IgD-negative memory B cell (primary cell): ENCODE measurements at regions not wholly inside any gene's neighbourhood (a gene's known extent, or its start where the extent isn't known, plus 50 kb on each side); places are given as distances from the start of the nearest gene placed in this dataset.

ENCODE experiments used
- H3K27ac Mint-ChIP-seq, 3 donors: one replicate each; pipeline ENCODE4 v1.8.0; 2020 to 2022; ENCODE audit warnings: mild to moderate bottlenecking in 3 of 3, mixed read lengths in 3 of 3, moderate library complexity in 1 of 3
- H3K27me3 Mint-ChIP-seq: one replicate; pipeline ENCODE4 v1.8.0; 2021; ENCODE audit warnings: mixed read lengths
- H3K36me3 Mint-ChIP-seq: one replicate; pipeline ENCODE4 v1.8.0; 2020; ENCODE audit warnings: mild to moderate bottlenecking, mixed read lengths
- H3K4me1 Mint-ChIP-seq, 3 donors: one replicate each; pipeline ENCODE4 v1.8.0; 2020 to 2022; ENCODE audit warnings: mixed read lengths in 3 of 3, mild to moderate bottlenecking in 1 of 3
- H3K4me3 Mint-ChIP-seq, 4 donors: one replicate each; pipeline ENCODE4 v1.8.0; 2020 to 2022; ENCODE audit warnings: mild to moderate bottlenecking in 4 of 4, mixed read lengths in 4 of 4, moderate library complexity in 3 of 4
- H3K9me3 Mint-ChIP-seq, 3 donors: one replicate each; pipeline ENCODE4 v1.8.0; 2020 to 2021; ENCODE audit warnings: mixed read lengths in 3 of 3, mild to moderate bottlenecking in 1 of 3

DNA sequence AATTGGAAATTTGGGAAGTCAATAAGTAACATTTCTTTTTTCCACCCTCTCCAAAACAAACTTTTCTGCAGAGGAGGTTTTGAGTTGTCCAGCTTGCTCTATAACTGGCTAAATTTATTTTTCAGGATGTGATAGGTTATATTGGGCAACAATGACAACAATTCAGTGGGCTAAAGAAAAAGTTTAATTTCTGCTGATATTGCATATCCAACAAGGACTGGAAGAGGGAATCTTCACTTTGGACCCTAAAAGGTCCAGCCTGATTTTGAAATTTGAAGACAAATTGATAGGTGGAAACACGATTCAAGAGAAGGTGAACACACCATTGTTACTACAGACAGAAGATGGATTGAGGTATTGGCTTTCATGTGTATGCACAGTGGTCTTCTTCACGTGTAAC is 393.1 kb downstream of the BRINP1 start:
- no peak overlapping the region for H3K27ac Mint-ChIP-seq
- H3K36me3 Mint-ChIP-seq, result no peaks in the 10 kb centered on the region
- H3K4me1 Mint-ChIP-seq, result no peaks in the 10 kb centered on the region
- peaks cover 0 to 13% (median 4%) of the 10 kb centered on the region in 3 donors for H3K9me3 Mint-ChIP-seq
- no peaks in the 10 kb centered on the region for H3K27me3 Mint-ChIP-seq
- no peak overlapping the region for H3K4me3 Mint-ChIP-seq

DNA sequence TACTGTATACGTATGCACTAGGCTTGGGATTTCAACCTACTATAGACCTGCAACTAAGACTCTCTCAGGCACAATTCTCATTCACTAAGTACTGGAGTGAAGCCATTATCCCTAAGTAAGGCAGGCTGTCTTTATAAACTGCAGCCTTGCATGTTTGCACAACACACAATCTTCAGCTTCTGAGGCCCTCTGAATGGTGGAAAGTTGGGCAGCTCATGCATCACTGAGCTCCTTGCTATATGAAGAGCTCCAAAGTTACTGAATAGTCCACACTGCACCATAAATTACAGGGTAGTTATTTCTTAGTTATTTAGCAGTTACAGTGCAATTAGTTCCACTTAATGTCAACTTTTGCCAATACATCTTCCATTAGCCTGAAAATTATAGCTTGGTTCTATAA is 384.6 kb downstream of the BRINP1 start:
- Mint-ChIP-seq H3K4me3 (no peak overlapping the region), H3K9me3 (peaks cover 0 to 4% (median 4%) of the 10 kb centered on the region in 3 donors), H3K27ac (no peak overlapping the region), H3K4me1 (no peaks in the 10 kb centered on the region), H3K27me3 (peaks cover 2% of the 10 kb centered on the region), H3K36me3 (no peaks in the 10 kb centered on the region)

DNA sequence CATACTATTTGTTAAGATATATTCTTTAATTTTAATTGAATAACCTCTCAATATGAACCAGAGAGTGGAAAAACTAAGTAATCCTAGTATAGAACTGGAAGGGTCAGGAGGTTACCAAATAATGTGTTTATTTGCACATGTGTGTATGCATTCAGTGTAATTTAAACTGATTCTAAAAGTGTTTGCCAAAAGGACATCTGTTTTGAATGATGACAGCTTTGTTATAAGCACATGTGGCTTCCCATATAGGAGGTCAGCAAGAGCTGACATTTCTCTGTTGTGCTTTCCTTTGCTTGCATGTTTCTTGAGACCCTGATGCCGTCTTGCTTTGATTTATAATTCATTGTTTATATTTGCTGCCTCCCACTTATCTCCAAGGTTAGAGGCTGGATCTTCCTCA is 383.4 kb downstream of the BRINP1 start:
- Mint-ChIP-seq H3K27me3 (peaks cover 2% of the 10 kb centered on the region), H3K27ac (no peak overlapping the region), H3K36me3 (peaks cover 1% of the 10 kb centered on the region), H3K4me3 (no peak overlapping the region), H3K9me3 (peaks cover 0 to 3% (median 2%) of the 10 kb centered on the region in 3 donors), H3K4me1 (no peaks in the 10 kb centered on the region)

DNA sequence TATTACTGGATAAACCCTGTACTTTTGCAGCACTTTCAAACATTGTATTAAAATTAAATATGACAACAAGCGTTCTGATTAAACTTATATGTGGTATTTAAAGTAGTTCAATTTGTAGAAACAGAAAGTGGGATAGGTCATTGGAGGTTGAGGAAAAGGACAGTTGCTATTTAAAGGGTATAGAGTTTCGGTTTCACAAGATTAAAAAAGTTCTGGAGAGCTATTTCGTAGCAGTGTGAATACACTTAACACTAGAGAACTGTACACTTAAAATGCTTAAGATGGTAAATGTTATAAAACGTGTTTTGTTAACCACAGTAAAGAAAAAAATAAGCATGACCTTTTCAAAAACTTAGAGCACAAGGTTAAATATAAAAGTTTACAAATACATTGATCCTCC is 382.1 kb downstream of the BRINP1 start:
- Mint-ChIP-seq H3K27me3 (peaks cover 2% of the 10 kb centered on the region), H3K4me3 (no peak overlapping the region), H3K9me3 (peaks cover 0 to 3% (median under 1%) of the 10 kb centered on the region in 3 donors), H3K36me3 (peaks cover 1% of the 10 kb centered on the region), H3K4me1 (no peaks in the 10 kb centered on the region), H3K27ac (no peak overlapping the region)

DNA sequence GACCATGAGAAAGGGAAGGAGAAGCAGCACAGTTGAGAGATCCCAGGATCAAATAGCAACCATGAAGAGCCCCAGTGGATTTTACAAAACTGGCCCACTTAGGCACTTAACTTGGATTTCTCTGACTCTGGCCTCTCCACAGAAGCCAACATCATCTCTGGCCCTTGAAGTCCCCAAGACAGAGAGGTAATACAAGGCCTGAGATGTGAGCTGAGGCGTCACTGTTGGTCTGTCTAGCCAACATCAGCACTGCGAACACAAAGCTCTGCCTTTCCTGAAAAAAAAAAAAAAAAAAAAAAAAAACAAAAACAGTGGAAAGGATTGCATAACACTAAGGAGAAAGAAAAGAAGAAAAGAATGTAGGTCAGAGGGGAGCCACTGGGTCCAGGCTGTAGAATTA is 378.3 kb downstream of the BRINP1 start:
- Mint-ChIP-seq H3K36me3 (peaks cover 1% of the 10 kb centered on the region), H3K27ac (no peak overlapping the region), H3K4me1 (no peaks in the 10 kb centered on the region), H3K27me3 (peaks cover 1% of the 10 kb centered on the region), H3K9me3 (peaks cover 0 to 6% (median 3%) of the 10 kb centered on the region in 3 donors), H3K4me3 (no peak overlapping the region)

DNA sequence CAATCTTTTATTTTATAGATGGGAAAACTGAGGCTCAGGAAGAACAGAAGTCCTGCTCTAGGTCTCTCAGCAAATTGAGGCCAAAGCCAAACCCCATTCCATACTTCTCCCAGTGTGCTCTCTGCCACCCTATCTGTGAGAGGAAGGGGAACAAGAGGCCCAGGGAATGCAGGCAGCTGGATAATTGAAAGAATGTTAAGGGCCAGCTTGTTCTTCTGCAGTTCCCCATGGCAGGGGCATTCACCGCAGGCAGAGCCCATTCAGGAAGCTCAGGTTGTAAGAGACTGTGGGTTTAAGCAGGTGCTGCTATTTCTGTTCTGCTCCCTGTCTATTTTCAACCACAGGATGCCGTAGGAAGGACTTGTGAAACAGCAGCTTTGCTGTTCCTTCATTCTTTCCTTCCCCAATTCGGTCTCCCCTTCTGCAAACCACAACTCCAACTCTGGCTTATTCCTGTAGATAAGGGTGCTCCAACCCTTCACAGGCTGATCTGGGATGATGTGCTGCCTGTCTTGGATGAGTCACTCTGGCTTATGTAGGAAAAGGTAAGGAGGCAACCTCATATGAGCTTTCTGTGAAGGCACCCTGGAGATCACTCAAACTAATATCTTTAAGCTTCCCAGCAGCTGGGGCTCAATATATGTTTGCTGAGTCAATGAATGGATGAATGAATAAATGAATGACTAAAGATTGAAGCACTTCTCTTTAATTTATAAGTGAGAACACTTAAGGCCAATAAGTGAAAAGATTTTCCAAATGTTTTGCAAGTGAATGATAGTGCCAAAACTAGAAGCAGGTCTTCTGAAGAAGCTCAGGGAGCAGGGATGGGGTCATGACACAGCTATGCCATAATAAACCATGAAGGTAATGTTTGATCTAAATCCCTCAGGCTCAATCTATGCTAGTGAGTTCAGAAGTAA is 377.6 kb downstream of the BRINP1 start:
- Mint-ChIP-seq H3K4me1 (no peaks in the 10 kb centered on the region), H3K9me3 (peaks cover 0 to 6% (median 3%) of the 10 kb centered on the region in 3 donors), H3K27me3 (no peaks in the 10 kb centered on the region), H3K4me3 (no peak overlapping the region), H3K27ac (no peak overlapping the region), H3K36me3 (peaks cover 1% of the 10 kb centered on the region)

DNA sequence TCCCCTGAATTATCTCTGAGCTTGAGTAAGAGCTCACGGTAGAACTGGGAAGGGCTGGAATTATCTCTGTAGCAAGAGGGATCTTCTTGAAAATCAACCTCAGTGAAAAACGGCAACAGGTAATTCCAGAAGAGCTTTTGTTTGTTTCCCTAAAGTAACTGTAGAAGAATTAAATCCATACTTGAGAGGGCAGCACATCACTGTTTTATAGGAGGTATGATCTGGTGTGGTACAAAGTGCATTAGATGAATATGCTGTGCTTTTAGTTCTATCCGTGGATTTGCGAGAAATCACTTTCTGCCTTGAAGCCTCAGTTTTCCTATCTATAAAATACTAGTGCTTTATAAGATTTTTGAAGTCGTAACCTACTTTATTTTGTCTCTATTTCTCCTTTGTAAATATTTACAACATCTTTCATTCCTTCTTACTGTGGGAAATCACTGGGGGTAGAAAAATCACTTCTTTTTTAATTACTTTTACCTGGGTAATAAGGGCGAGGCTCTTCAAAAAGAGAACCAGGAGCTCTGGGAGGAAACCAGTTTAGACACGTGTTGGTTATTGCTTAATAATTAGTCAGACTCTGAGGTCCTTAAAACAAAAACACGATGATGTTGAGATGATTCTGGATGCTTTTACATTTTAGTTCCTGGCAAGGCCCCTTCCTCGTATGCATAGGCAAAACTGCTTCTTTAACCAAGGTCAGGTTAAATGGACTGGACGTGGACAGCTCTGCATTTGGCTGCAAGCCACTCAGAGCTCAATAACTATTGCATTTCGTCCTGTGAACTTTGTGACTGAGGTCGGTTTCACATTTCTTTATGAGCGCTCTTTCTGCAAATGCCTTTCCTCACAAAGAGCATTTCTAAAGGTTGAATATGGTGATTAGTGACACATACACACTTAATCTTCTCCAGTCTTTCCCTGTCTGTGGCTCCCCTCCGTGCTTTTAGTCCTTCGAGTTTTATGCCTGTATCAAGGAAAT is 376.1 kb downstream of the BRINP1 start:
- Mint-ChIP-seq H3K4me1 (no peaks in the 10 kb centered on the region), H3K9me3 (peaks cover 2 to 9% (median 3%) of the 10 kb centered on the region in 3 donors), H3K27ac (no peak overlapping the region), H3K4me3 (no peak overlapping the region), H3K36me3 (peaks cover 1% of the 10 kb centered on the region), H3K27me3 (no peaks in the 10 kb centered on the region)

DNA sequence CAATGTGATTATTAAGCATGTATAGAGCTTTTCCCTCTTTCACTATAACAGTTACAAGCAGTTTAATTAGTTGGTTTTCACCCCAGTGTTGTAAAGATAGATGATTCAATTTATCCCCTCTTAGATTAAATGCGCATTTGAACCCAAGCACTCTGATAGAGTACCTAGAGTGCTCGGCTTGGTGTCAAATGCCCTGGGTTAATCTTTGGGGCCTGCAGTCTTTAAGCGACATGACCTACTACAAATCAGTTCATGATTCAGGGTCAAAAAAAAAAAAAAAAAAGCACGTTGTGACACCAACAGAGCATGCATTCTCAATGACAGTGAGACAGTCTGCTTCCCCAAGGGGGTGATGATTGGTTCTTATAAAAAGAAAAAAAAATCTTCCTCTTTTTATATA is 375.3 kb downstream of the BRINP1 start:
- Mint-ChIP-seq H3K9me3 (peaks cover 2 to 9% (median 3%) of the 10 kb centered on the region in 3 donors), H3K27me3 (no peaks in the 10 kb centered on the region), H3K4me1 (no peaks in the 10 kb centered on the region), H3K27ac (no peak overlapping the region), H3K4me3 (no peak overlapping the region), H3K36me3 (peaks cover 1% of the 10 kb centered on the region)

DNA sequence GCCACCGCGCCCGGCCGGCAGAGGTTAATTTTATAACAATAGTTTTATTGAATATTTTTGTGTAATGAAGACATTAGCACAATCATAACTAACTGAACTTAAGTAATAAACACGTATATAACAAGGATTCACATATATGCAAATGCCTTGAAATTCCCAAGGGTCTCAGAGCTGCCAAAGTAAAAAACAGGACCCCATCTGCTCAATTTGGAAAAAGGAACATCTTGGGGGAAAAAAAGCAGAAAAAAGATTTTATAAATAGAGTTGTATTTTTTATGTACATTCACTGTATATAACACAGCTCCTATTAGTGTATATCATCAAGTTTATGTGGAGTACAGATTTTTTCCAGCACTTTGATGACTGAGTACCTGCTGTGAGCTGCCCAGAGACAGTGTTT is 366.7 kb downstream of the BRINP1 start:
- Mint-ChIP-seq H3K9me3 (no peaks in the 10 kb centered on the region), H3K36me3 (no peaks in the 10 kb centered on the region), H3K27me3 (no peaks in the 10 kb centered on the region), H3K4me1 (no peaks in the 10 kb centered on the region), H3K4me3 (no peak overlapping the region), H3K27ac (no peak overlapping the region)

DNA sequence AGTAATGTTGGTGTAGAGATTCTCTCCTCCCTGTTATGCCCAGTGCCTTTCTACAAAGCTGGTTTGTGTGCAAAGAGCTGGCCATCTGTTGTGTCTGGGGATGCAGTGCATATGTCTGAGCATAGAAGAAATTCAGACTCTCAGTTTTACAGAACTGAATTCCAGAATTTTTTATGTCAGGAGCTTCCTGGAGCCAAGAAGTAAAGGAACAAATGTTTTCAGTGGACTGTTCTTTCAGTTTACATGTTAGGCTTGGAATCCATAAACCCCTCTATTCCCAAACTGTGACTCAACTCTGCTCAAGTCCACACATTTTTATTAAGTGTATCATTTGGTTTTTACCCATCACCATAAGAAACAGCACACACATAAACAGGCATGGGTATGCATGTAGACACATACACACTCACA is 366.0 kb downstream of the BRINP1 start:
- H3K4me1 Mint-ChIP-seq, result no peaks in the 10 kb centered on the region

DNA sequence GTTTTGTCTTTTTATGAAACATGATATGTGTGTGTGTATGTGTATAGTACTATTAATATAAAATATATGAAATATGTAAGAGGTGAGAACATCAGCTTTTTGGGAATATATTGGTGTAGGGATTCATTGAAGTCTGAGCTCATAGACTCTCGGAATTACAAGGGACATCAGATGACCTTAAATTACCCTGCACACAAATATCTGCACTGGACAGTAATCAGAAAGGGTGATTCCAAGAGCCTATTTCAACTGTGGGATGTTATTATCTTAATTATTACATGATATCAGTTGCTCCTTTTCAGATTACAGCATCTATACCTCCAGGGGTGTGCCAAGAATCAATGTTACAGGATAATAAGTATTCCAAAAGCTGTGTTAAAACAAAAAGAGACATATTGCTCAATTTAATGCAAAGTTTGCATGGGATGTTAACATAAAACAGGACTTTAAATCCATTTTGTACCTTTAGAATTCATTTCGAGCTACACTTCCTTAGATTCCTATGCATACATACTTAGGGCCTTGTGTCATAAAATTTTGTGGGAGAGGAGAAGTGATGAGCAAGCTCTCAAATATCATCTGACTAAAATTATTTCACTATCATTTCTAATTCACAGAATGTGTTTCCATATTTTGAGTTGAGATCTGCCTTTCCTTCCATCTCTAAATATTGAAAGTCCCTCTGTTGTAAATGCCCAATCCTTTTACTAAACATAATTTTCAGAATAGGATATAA is 365.2 kb downstream of the BRINP1 start:
- H3K4me3 Mint-ChIP-seq, result peak overlapping the region in 1 of 4 donors; percentile 22

More for the DNA sequence above, 366.0 kb downstream of the BRINP1 start:
- no peaks in the 10 kb centered on the region for H3K36me3 Mint-ChIP-seq
- no peaks in the 10 kb centered on the region for H3K9me3 Mint-ChIP-seq
- no peak overlapping the region for H3K4me3 Mint-ChIP-seq
- no peak overlapping the region for H3K27ac Mint-ChIP-seq
- H3K27me3 Mint-ChIP-seq, result no peaks in the 10 kb centered on the region

DNA sequence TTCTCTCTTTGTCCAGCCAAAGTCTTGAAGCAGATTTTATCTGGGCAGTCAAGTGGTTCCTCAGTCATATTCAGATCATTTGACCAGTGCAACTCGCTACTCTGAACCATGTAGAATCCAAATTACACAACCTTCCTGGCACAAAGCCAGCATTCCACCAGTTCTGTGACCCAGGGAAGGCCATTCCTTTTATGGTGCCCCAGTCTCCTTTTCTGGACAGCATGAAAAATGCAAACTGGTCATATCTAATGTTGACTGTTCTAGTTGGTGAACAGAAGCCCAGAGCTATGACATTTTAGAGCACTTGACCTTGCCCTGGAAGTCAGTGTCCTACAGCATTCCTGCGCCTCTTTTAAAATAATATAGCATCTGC is 364.6 kb downstream of the BRINP1 start:
- peaks cover 0 to 2% (median 0%) of the 10 kb centered on the region in 3 donors for H3K9me3 Mint-ChIP-seq
- no peaks in the 10 kb centered on the region for H3K27me3 Mint-ChIP-seq
- H3K27ac Mint-ChIP-seq, result no peak overlapping the region
- peaks cover 0 to 4% (median 0%) of the 10 kb centered on the region in 3 donors for H3K4me1 Mint-ChIP-seq
- H3K36me3 Mint-ChIP-seq, result no peaks in the 10 kb centered on the region
- no peak overlapping the region for H3K4me3 Mint-ChIP-seq

More for the DNA sequence above, 365.2 kb downstream of the BRINP1 start:
- H3K4me1 Mint-ChIP-seq, result no peaks in the 10 kb centered on the region
- no peaks in the 10 kb centered on the region for H3K9me3 Mint-ChIP-seq
- no peak overlapping the region for H3K27ac Mint-ChIP-seq
- no peaks in the 10 kb centered on the region for H3K27me3 Mint-ChIP-seq
- H3K36me3 Mint-ChIP-seq, result no peaks in the 10 kb centered on the region

DNA sequence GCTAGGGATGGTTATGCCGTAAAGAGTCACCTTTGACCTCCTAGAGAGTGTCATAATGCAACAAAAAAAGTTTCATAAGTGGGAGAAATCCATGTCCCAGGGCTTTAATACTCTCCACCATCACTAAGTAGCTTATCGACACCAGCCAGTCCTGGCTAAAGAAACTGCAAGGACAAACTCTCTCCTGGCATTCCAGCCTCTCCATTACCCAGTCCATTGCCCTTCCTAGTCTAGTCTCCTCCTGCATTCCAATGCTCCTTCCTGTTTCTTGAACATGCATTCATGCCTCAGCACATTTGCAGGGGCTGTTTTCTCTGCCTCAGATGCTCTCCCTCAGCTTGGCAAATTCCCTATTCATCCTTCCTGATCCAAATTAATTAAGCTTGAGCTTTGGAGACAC is 364.1 kb downstream of the BRINP1 start:
- no peak overlapping the region for H3K4me3 Mint-ChIP-seq
- H3K27ac Mint-ChIP-seq, result no peak overlapping the region
- peaks cover 0 to 2% (median 0%) of the 10 kb centered on the region in 3 donors for H3K9me3 Mint-ChIP-seq
- H3K4me1 Mint-ChIP-seq, result peaks cover 0 to 4% (median 0%) of the 10 kb centered on the region in 3 donors
- H3K36me3 Mint-ChIP-seq, result no peaks in the 10 kb centered on the region
- no peaks in the 10 kb centered on the region for H3K27me3 Mint-ChIP-seq

DNA sequence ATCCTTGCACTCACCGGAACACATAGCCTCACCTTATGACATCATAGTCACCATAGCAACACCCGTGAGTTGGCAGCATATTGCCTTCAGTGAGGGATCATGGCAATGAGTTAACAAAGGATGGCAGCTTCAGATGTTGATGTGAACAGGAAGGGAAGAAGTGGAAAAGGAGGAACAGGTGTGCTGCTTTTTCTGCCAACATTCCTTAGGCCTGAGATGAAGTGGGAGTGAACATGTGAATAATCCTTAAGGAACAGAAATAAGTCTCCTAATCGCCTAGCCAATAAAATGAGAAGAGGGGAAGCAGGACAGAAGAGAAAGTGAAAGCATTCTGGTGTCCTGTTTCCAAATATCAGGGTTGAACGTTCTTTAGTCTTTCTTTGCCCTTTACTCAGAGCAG is 360.0 kb downstream of the BRINP1 start:
- H3K4me1 Mint-ChIP-seq, result peaks cover 0 to 4% (median 0%) of the 10 kb centered on the region in 3 donors
- no peak overlapping the region for H3K4me3 Mint-ChIP-seq
- H3K9me3 Mint-ChIP-seq, result peaks cover 0 to 2% (median 0%) of the 10 kb centered on the region in 3 donors
- H3K36me3 Mint-ChIP-seq, result peaks cover 2% of the 10 kb centered on the region
- H3K27me3 Mint-ChIP-seq, result no peaks in the 10 kb centered on the region
- no peak overlapping the region for H3K27ac Mint-ChIP-seq
